ENCODE measurements at regions not wholly inside any gene's neighbourhood (a gene's known extent, or its start where the extent isn't known, plus 50 kb on each side); places are given as distances from the start of the nearest gene placed in this dataset.
A peak's percentile ranks its signal among the peaks of the same experiment; 100 is the strongest.

GRCh38 chr11:37817727-37818270, 1219.8 kb upstream of the RAG2 start:
- H3K36me3 Mint-ChIP-seq = peaks cover 45% of the 10 kb centered on the region
- no peak overlapping the region for H3K27ac Mint-ChIP-seq
- ChIA-PET CTCF (no interaction called here), POLR2A (no interaction called here)
- TF ChIP-seq HMGA2 (CRISPR knock-in tag; IDR thresholded peaks at IDR 0.05) (no peak), FOXJ3 (CRISPR knock-in tag; IDR thresholded peaks at IDR 0.05; ENCODE audit: borderline replicate concordance) (no peak), ZNF416 (CRISPR knock-in tag; IDR thresholded peaks at IDR 0.05) (no peak), ZNF138 (CRISPR knock-in tag; conservative IDR thresholded peaks at IDR 0.05) (no peak), ZNF423 (CRISPR knock-in tag; IDR thresholded peaks at IDR 0.05) (no peak), GTF2I (CRISPR knock-in tag; conservative IDR thresholded peaks at IDR 0.05) (no peak), ZNF532 (CRISPR knock-in tag; IDR thresholded peaks at IDR 0.05; ENCODE audit: borderline replicate concordance) (no peak), ZNF263 (CRISPR knock-in tag; IDR thresholded peaks at IDR 0.05; ENCODE audit: low read depth) (no peak)
- H3K9me3 Mint-ChIP-seq = peaks cover 72% of the 10 kb centered on the region
- ATAC-seq = no peak
- H3K27me3 Mint-ChIP-seq (ENCODE audit: low read depth) = peaks cover 3% of the 10 kb centered on the region; the same call in 1 of the 2 replicates
- no peaks in the 10 kb centered on the region; the same call in 1 of the 2 replicates for H3K4me1 Mint-ChIP-seq
- DNase-seq (ENCODE audit: low spot score) = no peak
- no peak overlapping the region for H3K4me3 Mint-ChIP-seq

GRCh38 chr11:37812281-37812880, 1214.3 kb upstream of the RAG2 start:
- DNase-seq (ENCODE audit: low spot score) = no peak
- Mint-ChIP-seq H3K4me3 (no peak overlapping the region), H3K36me3 (peaks cover 35% of the 10 kb centered on the region), H3K27ac (no peak overlapping the region), H3K4me1 (no peaks in the 10 kb centered on the region; the same call in 1 of the 2 replicates), H3K27me3 (ENCODE audit: low read depth) (peaks cover 3% of the 10 kb centered on the region; the same call in 1 of the 2 replicates), H3K9me3 (peaks cover 68% of the 10 kb centered on the region)
- POLR2A ChIA-PET = no interaction called here
- 0 out of 2 replicates have a peak, but pooled peaks have one; percentile 20 for ATAC-seq
- CTCF ChIA-PET = no interaction called here
- TF ChIP-seq ZNF121 (CRISPR knock-in tag; IDR thresholded peaks at IDR 0.05) (no peak), USF2 (CRISPR knock-in tag; IDR thresholded peaks at IDR 0.05) (0 out of 2 replicates have a peak, but pooled peaks have one; percentile 17), STAT6 (CRISPR knock-in tag; conservative IDR thresholded peaks at IDR 0.05; ENCODE audit: low read depth) (no peak)

GRCh38 chr11:37811349-37811748, 1213.3 kb upstream of the RAG2 start:
- TF ChIP-seq TEAD4 (CRISPR knock-in tag; IDR thresholded peaks at IDR 0.05) (no peak), ELF4 (CRISPR knock-in tag; IDR thresholded peaks at IDR 0.05; ENCODE audit: low read depth) (no peak), MLX (CRISPR knock-in tag; IDR thresholded peaks at IDR 0.05) (no peak), ZNF416 (CRISPR knock-in tag; IDR thresholded peaks at IDR 0.05) (no peak)
- H3K27ac Mint-ChIP-seq = no peak overlapping the region
- ChIA-PET POLR2A (interaction anchor here (0.6 kb wide), 1 partner anchor 1474 kb away, joined by 7 read pairs; no protein-coding TSS in a partner anchor), CTCF (no interaction called here)
- no peaks in the 10 kb centered on the region; the same call in 1 of the 2 replicates for H3K4me1 Mint-ChIP-seq
- peaks cover 70% of the 10 kb centered on the region for H3K9me3 Mint-ChIP-seq
- no peak for DNase-seq (ENCODE audit: low spot score)
- no peak for ATAC-seq
- no peaks in the 10 kb centered on the region for H3K27me3 Mint-ChIP-seq (ENCODE audit: low read depth)
- no peak overlapping the region for H3K4me3 Mint-ChIP-seq
- H3K36me3 Mint-ChIP-seq = peaks cover 37% of the 10 kb centered on the region

Measured in WTC11 (cell line).